SU-DHL-6 (cell line): ENCODE measurements at regions not wholly inside any gene's neighbourhood (a gene's known extent, or its start where the extent isn't known, plus 50 kb on each side); places are given as distances from the start of the nearest gene placed in this dataset.

Experiments used
- CTCF ChIP-seq: fragments of 200-600 bp; sonication (generic); IDR thresholded peaks from one replicate; pipeline ENCODE4 v1.5.1; 2017; ENCODE audit warnings: antibody characterized with exemption, mild to moderate bottlenecking, low read length, moderate library complexity; ENCODE audit not compliant: insufficient read depth, poor library complexity, severe bottlenecking
- EZH2phosphoT487 ChIP-seq: fragments of 200-600 bp; sonication (generic), shearing (Covaris generic); conservative IDR thresholded peaks from 2 replicates; pipeline ENCODE4 v1.6.1; 2018; ENCODE audit warnings: mild to moderate bottlenecking, antibody characterized with exemption, low read length, moderate library complexity, mixed read lengths

GRCh38 chr14:106222731-106223130 lies 696.3 kb downstream of the TMEM121 start:
- TF ChIP-seq CTCF (no peak), EZH2phosphoT487 (no peak)
